KMS-11 (cell line): ENCODE measurements at regions not wholly inside any gene's neighbourhood (a gene's known extent, or its start where the extent isn't known, plus 50 kb on each side); places are given as distances from the start of the nearest gene placed in this dataset.
"Not testable (repeated sequence)": the region's sequence is repeated elsewhere in the genome, so short reads cannot be mapped to it uniquely, and the experiment has no call there.

Experiments used
- H2AFZ ChIP-seq: fragments of 200-600 bp; sonication (generic); 2 replicates; pipeline ENCODE4 v1.6.1; 2016; ENCODE audit warnings: antibody characterized with exemption, mixed run types, low read depth
- H3K27ac ChIP-seq: fragments of 200-600 bp; sonication (generic); 2 replicates; pipeline ENCODE4 v1.6.1; 2016; ENCODE audit warnings: mild to moderate bottlenecking, mixed run types
- H3K27me3 ChIP-seq: fragments of 200-600 bp; sonication (generic); 2 replicates; pipeline ENCODE4 v1.6.1; 2017; ENCODE audit warnings: mild to moderate bottlenecking, low read depth, mixed run types, moderate library complexity; ENCODE audit not compliant: insufficient read depth
- H3K36me3 ChIP-seq: fragments of 200-600 bp; sonication (generic); 2 replicates; pipeline ENCODE4 v1.6.1; 2017; ENCODE audit warnings: mild to moderate bottlenecking, mixed run types; ENCODE audit not compliant: insufficient read depth
- H3K4me1 ChIP-seq: fragments of 200-600 bp; sonication (generic); 2 replicates; pipeline ENCODE4 v1.6.1; 2016; ENCODE audit warnings: mild to moderate bottlenecking, low read depth, mixed run types; ENCODE audit not compliant: poor library complexity, severe bottlenecking
- H3K4me2 ChIP-seq: fragments of 200-600 bp; sonication (generic); 2 replicates; pipeline ENCODE4 v1.7.0; 2016; ENCODE audit warnings: mild to moderate bottlenecking, mixed run types
- H3K4me3 ChIP-seq: fragments of 200-600 bp; sonication (generic); IDR thresholded peaks from 2 replicates; pipeline ENCODE4 v1.6.1; 2017; ENCODE audit warnings: low read depth, low read length, mixed read lengths; ENCODE audit not compliant: insufficient read depth
- H3K79me2 ChIP-seq: fragments of 200-600 bp; sonication (generic); 2 replicates; pipeline ENCODE4 v1.6.1; 2016; ENCODE audit warnings: low read depth, mixed run types; ENCODE audit not compliant: insufficient read depth
- H3K9ac ChIP-seq: fragments of 200-600 bp; sonication (generic); 2 replicates; pipeline ENCODE4 v1.6.1; 2016; ENCODE audit warnings: mild to moderate bottlenecking, mixed run types
- H4K20me1 ChIP-seq: fragments of 200-600 bp; sonication (generic); 2 replicates; pipeline ENCODE4 v1.6.1; 2016; ENCODE audit warnings: mild to moderate bottlenecking, mixed run types; ENCODE audit not compliant: insufficient read depth
- TF ChIP-seq, protein P1 (sequence below): fragments of 200-600 bp; sonication (generic); conservative IDR thresholded peaks from 2 replicates; pipeline ENCODE4 v1.6.1; 2017; ENCODE audit warnings: low read depth, mild to moderate bottlenecking, antibody characterized with exemption, low read length, moderate library complexity, mixed read lengths

DNA sequence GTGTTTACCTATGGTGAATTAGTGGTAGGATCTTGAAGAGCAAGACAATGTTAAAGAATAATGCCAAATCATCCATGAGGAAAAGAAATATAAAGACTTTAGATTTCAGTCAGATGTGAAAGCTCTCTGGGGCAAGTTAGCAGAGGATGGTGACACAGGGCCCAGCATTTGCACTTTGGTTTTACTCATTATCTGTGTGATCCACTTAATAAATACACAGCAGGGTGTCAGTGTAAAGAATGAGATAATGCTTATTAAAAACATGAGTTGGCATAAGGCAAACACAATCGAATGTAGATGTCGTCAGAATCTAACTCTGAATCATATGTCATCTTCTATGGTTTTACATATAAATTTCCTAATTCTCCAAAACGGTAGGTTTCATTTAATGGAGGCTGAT, 130.4 kb upstream of the PREP start:
- Histone ChIP-seq H3K27ac (no peak overlapping the region), H2AFZ (no peak overlapping the region), H3K4me3 (no peak overlapping the region), H3K4me2 (no peak overlapping the region), H3K27me3 (no peaks in the 10 kb centered on the region), H3K36me3 (no peaks in the 10 kb centered on the region), H3K79me2 (no peaks in the 10 kb centered on the region), H4K20me1 (no peaks in the 10 kb centered on the region), H3K9ac (no peak overlapping the region), H3K4me1 (no peaks in the 10 kb centered on the region)
- TF ChIP-seq, protein P1, sequence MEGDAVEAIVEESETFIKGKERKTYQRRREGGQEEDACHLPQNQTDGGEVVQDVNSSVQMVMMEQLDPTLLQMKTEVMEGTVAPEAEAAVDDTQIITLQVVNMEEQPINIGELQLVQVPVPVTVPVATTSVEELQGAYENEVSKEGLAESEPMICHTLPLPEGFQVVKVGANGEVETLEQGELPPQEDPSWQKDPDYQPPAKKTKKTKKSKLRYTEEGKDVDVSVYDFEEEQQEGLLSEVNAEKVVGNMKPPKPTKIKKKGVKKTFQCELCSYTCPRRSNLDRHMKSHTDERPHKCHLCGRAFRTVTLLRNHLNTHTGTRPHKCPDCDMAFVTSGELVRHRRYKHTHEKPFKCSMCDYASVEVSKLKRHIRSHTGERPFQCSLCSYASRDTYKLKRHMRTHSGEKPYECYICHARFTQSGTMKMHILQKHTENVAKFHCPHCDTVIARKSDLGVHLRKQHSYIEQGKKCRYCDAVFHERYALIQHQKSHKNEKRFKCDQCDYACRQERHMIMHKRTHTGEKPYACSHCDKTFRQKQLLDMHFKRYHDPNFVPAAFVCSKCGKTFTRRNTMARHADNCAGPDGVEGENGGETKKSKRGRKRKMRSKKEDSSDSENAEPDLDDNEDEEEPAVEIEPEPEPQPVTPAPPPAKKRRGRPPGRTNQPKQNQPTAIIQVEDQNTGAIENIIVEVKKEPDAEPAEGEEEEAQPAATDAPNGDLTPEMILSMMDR, result no peak

DNA sequence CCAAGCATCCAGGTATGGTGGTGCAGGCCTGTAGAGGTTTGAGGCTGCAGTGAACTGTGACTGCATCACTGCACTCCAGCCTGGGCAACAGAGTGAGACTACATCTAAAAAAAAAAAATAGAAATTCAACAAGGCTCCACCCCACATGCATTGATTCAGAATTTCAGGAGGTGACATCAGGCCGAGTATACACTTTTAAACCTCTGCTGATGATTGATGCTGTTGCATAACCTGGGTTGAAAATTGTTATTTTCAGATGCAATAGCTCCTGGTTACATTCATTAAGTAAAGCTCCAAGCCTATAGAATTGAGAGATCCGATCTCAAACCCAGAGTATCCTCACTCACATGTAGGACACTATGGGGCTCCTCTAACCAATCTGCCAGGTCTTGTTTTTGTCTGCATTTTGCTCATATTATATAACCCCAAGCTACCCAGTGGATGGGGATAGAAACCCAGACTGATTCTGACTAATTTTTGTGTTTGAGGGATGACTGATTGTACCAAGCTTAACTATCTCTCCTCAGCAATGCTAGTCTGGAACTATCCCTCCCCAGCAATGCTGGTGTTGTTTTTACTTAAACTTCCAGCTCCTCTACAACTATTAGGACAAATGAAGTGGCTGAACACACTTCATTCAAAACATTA, 123.5 kb upstream of the PREP start:
- Histone ChIP-seq H3K27me3 (no peaks in the 10 kb centered on the region), H4K20me1 (no peaks in the 10 kb centered on the region), H3K4me2 (no peak overlapping the region), H3K9ac (no peak overlapping the region), H3K4me1 (peaks cover 8% of the 10 kb centered on the region), H3K36me3 (no peaks in the 10 kb centered on the region), H2AFZ (no peak overlapping the region), H3K27ac (no peak overlapping the region), H3K4me3 (no peak overlapping the region), H3K79me2 (no peaks in the 10 kb centered on the region)
- TF ChIP-seq, protein P1, result no peak

DNA sequence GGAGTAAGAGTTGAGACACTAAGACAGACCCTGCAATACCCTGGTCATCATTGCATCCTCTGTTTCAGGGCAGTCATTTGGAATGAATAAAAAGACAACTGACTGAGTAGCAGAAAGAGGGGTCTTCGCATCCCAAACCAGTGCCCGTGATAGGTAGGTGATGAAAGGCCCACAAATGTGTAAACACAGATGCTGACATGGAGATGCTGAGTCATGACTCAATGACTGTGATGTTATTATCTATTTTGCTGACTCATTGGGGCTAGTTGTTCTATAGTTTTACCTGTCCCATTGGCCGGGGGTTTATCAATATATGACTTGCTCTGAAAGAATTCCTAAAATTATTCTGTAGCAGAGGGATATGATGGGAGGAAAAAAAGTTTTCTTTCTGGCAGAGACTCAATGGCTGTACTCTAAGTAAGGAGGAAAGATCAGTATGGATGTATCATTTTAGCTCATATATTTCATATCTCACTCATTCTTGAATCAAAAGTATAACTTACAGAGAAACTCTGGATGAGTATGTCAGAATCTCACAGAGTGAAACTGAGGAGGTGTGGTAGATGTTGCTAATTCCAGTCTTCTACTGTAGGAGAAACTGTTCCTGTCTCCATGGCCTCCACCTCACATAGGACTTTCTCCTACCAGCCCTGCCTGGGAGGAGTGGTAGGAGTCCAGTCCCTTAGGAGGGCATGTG, 119.9 kb upstream of the PREP start:
- no peak overlapping the region for H3K4me3 ChIP-seq
- no peaks in the 10 kb centered on the region for H3K27me3 ChIP-seq
- no peak overlapping the region for H3K27ac ChIP-seq
- H3K79me2 ChIP-seq, result no peaks in the 10 kb centered on the region
- peaks cover 8% of the 10 kb centered on the region for H3K4me1 ChIP-seq
- H4K20me1 ChIP-seq, result no peaks in the 10 kb centered on the region
- TF ChIP-seq, protein P1, result no peak
- H3K9ac ChIP-seq, result no peak overlapping the region
- no peak overlapping the region for H2AFZ ChIP-seq
- no peak overlapping the region for H3K4me2 ChIP-seq
- no peaks in the 10 kb centered on the region for H3K36me3 ChIP-seq

DNA sequence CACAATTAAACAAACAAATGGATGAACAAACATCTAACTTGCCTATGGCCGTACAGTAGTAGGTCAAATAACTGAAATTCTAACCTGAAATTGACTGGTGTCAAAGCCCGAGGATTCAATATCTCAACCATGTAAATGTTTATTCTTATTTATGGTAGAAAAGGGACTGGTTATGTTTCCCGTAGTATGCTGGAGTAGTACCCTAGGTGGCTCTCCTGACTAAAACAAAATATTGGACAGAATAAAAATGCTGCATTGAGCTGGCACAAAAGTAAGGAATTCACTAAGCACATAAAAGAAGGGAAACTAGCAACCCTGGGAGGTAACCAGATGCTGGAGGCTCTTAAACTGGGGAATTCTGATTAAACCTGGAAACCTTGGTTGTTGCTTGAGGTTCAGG, 117.1 kb upstream of the PREP start:
- Histone ChIP-seq H3K4me2 (no peak overlapping the region), H3K36me3 (no peaks in the 10 kb centered on the region), H3K27me3 (no peaks in the 10 kb centered on the region), H3K27ac (no peak overlapping the region), H2AFZ (no peak overlapping the region), H3K9ac (no peak overlapping the region), H4K20me1 (no peaks in the 10 kb centered on the region), H3K4me1 (peaks cover 8% of the 10 kb centered on the region), H3K79me2 (no peaks in the 10 kb centered on the region), H3K4me3 (no peak overlapping the region)
- TF ChIP-seq, protein P1, result no peak

DNA sequence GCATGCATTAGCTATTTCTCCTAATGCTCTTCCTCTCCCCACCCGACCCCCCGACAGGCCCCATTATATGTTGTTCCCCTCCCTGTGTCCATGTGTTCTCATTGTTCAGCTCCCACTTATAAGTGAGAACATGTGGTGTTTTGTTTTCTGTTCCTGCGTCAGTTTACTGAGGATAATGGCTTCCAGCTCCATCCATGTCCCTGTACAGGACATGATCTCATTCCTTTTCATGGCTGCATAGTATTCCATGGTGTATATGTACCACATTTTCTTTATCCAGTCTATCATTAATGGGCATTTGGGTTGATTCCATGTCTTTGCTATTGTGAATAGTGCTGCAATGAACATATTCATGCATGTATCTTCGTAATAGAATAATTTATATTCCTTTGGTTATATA, 116.1 kb upstream of the PREP start:
- not testable (repeated sequence) for H3K4me2 ChIP-seq, H3K9ac ChIP-seq, H3K36me3 ChIP-seq, H3K4me3 ChIP-seq, H2AFZ ChIP-seq, H3K27ac ChIP-seq, H3K27me3 ChIP-seq, H3K4me1 ChIP-seq, H3K79me2 ChIP-seq, H4K20me1 ChIP-seq
